ENCODE measurements at regions not wholly inside any gene's neighbourhood (a gene's known extent, or its start where the extent isn't known, plus 50 kb on each side); places are given as distances from the start of the nearest gene placed in this dataset.

GRCh38 chrX:69263251-69263820, 98.1 kb upstream of the PJA1 start:
- no peak for DNase-seq

DNA sequence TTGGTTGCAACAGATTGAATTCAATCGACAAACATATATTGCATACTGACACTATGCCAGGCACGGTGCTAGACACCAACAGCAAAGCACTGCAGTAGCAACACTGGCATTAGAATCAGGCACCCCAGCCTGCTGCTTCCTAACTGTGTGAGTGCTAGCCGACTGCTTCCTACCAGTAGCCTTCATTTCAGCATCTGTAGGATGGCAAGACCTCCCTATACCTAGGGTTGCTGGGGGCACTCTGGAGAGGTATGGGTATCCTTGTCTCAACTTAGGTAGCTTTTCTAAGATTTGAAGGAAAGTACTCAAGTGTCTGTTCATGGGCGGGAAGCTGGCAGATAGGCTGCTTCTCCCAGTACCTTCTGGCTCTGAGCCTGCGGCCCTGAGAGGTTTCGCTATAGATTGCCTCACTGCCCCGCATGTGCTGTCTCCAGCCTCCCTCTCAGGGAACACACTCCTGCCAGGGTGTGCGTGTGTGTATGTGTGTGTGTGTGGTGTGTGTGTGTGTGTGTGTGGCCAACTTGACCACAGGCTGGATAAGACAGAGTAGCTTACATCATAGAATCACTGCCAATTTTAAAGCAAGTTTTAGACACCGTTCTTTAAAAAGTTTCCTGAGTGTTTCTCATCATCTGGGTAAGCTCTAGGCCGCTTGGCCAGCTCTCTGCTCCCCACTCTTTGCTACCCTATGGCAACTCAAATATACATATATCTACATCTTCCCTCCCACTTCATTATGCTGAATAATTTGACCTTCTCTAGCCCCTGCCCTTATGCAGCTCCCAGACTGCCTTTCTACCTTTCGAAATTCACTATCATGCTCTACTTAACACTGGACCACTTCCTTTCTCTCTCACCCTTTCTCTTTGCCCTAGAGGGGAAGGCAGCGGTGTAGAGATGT, 97.0 kb upstream of the PJA1 start:
- DNase-seq, result no peak

- no peak for DNase-seq
Measured at GRCh38 chrX:69260169-69260568, 94.9 kb upstream of the PJA1 start.

- no peak for DNase-seq
Measured at GRCh38 chrX:69258893-69259292, 93.6 kb upstream of the PJA1 start.

DNA sequence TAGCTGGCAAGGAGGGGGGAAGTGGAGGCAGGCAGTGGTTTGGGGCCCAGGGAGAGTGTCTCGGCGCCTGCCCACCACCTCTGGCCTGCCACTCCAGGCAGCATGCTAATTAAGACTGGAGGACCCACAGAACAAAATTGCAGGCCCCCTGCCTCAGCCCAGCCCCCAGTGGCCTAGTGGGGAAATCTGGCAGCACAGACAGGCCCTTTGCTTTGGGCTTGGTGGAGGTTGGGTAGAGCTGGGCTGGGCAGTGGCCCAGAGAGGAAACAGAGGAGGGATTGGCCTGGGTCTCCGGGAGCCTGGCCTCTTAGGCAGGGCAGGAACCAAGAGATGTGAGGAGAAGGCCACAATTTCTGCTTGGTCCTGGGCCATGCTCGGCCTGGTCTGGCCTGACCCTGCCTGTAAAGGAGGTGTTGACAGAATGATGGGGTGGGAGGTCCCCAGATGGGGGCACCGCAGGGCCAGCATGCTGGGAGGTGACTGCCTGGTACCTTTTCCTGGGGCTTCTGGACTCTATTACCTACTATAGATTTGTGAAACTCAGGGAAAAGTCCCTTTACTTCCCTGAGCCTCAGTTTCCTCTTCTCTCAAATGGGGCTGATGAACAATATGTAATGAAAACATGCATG, 92.4 kb upstream of the PJA1 start:
- no peak for DNase-seq

DNA sequence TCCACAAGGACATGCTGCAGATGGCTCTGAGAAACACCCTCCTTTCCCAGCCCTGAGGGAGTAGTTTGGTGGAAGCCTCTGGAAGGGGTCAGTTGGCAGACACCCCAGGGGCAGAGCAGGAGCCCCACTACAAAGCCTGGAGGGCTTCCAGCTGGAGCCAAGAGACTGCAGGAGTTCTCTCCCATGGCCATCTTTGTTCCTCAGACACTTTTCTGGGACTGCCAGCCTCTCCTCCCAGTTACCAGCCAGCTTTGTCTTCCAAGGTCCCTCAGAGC, 91.0 kb upstream of the PJA1 start:
- no peak for DNase-seq

GRCh38 chrX:69255441-69256290, 90.4 kb upstream of the PJA1 start:
- no peak for DNase-seq

DNA sequence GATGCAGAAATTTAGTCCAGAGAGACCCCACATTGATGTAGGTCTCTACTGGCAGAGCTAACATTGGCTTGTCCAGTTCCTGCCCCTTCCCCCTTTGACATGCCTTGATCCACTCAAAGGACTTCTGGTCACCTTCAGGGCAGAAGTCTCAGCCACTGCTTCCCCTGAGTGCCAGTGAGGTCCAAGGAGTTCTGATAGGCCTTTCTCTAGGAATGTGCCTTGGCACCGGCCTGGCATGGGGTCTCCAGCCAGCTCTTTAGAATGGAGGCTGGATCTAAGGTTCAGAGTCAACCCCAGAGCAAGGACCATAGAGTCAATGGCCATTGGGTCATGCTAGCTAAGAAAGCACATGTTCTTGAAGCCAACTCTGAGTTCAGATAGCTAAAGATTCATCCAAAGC, 88.6 kb upstream of the PJA1 start:
- no peak for DNase-seq

DNA sequence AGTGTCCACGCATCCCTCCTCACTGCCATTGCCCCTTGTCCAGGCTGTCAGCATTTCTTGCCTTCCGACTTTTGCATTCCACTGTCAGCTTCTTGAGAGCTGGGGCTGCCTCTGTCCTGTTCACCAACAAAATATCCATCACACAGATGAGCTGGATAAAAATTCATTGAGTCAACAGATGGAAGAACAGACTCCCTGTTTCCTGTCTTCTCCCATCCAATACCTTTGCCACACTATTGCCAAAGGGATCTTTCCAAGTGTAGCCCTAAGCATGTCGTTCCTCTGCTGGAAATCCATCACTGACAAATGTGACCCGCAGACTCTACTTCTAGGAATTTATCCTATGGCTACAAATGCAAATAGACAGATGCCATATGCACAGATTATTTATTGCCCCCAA, 78.0 kb upstream of the PJA1 start:
- DNase-seq, result no peak

DNA sequence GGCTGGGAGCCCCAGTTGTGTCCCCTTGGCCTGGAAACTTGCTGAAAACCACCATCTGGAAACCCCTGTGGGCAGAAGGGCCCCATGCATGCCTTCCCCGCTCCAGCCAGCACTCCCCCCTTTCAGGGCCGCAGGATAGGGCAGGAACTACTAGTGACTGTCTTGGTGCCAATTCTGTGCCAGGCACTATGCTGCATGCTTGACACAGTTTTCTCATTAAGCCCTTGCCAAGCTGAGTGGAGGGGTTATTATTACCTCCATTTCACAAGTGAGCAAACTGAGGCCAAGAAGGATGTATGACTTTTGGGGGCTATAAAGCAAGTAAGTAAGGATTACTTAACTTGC, 73.6 kb upstream of the PJA1 start:
- no peak for DNase-seq

- peak in 1 of 2 experiments; percentile 4 for DNase-seq
Measured at GRCh38 chrX:69238114-69238886, 73.0 kb upstream of the PJA1 start.

DNA sequence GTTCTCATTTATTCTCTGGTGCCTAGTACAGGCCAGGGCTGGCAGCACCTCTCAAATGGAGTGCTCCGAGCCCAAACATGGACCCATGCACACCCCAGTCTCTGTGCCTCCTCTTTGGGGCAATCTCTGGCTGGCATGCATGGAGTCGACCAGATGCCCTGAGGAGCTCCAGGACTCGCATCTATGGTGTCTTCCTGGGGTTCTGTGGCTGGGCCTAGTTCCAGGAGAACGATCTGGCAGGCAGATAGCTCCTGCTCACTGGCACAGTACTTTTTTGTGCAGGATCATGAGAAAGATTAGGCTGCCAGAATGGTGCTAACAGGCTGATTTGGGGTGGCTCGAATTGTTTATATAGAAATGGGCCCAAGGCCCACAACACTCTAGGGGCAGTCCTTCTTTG, 72.0 kb upstream of the PJA1 start:
- no peak for DNase-seq

DNA sequence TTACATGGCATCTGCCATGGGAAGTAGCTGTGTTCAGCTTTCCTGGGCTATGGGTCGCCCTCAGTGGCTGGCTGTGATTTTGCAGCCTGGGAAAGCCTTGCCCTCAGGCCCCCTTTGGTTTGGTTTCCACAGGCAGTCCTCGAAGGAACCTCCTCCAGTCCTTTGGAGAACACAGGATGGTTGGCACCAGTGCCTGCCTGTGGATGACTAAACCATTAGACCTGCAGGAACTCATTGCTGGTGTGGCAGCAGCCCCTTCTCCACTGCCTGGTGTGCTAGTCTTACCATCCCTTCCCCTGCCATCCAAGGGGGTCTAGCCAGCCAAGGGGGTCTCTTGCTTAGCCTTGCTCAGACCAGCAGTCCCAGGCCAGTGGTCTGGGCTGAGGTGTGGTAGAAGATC, 71.4 kb upstream of the PJA1 start:
- no peak for DNase-seq

DNA sequence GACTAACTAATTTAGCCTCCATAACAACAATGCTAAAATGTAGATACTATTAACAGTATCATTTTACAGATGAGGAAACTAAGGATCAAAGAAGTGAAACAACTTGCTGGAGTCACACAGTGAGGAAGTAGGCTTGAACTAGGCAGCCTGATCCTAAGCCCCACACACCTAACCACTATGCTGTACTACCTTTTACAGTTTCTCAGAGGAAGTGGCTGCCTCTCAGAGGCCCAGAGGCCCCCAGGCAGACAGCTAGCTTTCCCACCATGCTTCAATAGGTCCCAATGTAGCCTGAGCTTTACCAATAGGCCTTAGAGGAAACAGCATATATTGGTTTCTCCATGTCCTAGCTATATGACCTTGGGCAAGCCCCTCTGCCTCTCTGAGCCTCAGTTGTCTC, 69.4 kb upstream of the PJA1 start:
- no peak for DNase-seq

GRCh38 chrX:69232945-69233344, 67.7 kb upstream of the PJA1 start:
- DNase-seq, result no peak

DNA sequence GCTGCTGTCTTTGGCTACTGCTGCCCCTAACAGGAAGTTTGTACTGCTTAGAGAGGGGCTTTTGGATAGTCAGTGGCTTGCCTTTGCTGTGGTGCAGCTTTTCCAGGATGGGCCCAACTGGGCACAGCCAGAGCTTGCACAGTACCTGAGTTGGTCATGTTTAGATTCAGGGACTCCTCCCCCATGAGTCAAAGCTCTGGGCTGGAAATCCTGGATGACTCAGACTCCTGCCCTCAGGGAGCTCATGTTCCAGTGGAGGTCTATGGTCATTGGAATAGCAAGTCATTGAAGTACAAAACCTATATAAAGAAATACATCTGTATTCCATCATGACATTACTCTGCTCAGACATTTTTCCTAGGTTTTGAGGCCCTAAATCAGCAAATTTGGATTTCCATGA, 66.7 kb upstream of the PJA1 start:
- no peak for DNase-seq

GRCh38 chrX:69229436-69229835, 64.2 kb upstream of the PJA1 start:
- DNase-seq, result no peak

DNA sequence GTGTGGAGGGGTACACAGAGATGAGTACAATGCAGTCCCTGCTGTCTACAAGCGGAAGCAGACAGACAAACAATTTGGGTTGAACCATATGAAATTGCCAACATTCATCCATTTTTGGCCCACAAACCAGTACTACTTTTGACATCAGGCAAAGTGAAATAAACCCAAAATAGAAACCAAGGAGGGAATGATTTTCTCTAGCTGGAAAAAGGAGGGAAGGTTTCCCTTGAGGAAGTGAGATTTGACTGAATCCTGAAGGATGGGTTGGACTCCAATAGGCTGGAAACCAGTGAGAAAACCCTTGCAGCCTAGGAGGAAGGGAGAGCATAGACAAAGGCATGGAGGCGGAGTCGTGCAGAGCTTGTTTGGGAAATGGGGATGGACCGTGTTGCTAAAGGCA, 63.5 kb upstream of the PJA1 start:
- DNase-seq, result no peak

GRCh38 chrX:69226459-69227158, 61.4 kb upstream of the PJA1 start:
- DNase-seq, result no peak

GRCh38 chrX:69222103-69223090, 57.1 kb upstream of the PJA1 start:
- DNase-seq, result peak in 1 of 2 experiments; percentile 19
